Right atrium auricular region (tissue), 2 donors: ENCODE measurements at regions not wholly inside any gene's neighbourhood (a gene's known extent, or its start where the extent isn't known, plus 50 kb on each side); places are given as distances from the start of the nearest gene placed in this dataset.

Experiments
- DNase-seq: peaks from one replicate; pipeline ENCODE4 v3.0.0-alpha.2; 2019; ENCODE audit warnings: low spot score
- H3K27ac ChIP-seq, 2 donors: fragments of 200-600 bp; sonication (generic); 1 replicate in 1 of 2; 2 replicates in 1 of 2; pipeline ENCODE4 v1.5.1; 2016 to 2019
- H3K27me3 ChIP-seq, 2 donors: fragments of 200-600 bp; sonication (generic); one replicate each; pipeline versions ENCODE4 v1.5.1 to v1.6.0; 2017 to 2019
- H3K36me3 ChIP-seq: fragments of 200-600 bp; sonication (generic); one replicate; pipeline ENCODE4 v1.5.1; 2016
- H3K4me1 ChIP-seq, 2 donors: fragments of 200-600 bp; sonication (generic); one replicate each; pipeline versions ENCODE4 v1.5.1 to v1.6.0; 2017 to 2019
- H3K4me3 ChIP-seq, 2 donors: fragments of 200-600 bp; sonication (generic); 1 replicate in 1 of 2; 2 replicates in 1 of 2; pipeline ENCODE4 v1.5.1; 2017 to 2019; ENCODE audit warnings: mild to moderate bottlenecking in 1 of 2, moderate library complexity in 1 of 2
- H3K9me3 ChIP-seq, 2 donors: fragments of 200-600 bp; sonication (generic); one replicate each; pipeline ENCODE4 v1.5.1; 2019
- TF ChIP-seq, protein P1 (sequence below), 2 donors: fragments of 200-600 bp; sonication (generic); IDR thresholded peaks; one replicate each; pipeline ENCODE4 v1.5.1; 2019; ENCODE audit warnings: antibody characterized with exemption in 2 of 2

DNA sequence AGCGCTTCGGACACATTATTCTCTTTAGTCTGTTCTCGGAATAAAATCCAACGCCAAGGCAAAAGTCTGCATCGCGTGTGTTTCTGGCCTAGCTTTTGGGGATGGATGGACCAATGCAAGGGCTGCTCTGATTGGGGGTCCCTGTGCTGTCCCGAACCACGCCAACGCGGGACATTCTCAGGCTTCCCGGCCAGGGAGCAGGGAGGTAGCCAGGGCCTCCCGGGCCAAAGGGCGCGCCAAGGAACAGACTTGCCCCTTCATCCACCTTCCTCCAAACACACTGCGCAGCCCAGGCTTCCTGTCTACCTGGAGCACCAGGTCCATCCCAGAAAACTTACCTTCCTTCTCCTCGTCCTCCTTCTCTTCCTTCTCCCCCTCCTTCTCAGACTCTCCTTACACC, 113.0 kb upstream of the SELENOP start:
- H3K27me3 ChIP-seq: no peaks in the 10 kb centered on the region
- H3K9me3 ChIP-seq: no peaks in the 10 kb centered on the region
- no peaks in the 10 kb centered on the region for H3K36me3 ChIP-seq
- no peak overlapping the region for H3K4me3 ChIP-seq
- H3K27ac ChIP-seq: no peak overlapping the region
- TF ChIP-seq, protein P1, sequence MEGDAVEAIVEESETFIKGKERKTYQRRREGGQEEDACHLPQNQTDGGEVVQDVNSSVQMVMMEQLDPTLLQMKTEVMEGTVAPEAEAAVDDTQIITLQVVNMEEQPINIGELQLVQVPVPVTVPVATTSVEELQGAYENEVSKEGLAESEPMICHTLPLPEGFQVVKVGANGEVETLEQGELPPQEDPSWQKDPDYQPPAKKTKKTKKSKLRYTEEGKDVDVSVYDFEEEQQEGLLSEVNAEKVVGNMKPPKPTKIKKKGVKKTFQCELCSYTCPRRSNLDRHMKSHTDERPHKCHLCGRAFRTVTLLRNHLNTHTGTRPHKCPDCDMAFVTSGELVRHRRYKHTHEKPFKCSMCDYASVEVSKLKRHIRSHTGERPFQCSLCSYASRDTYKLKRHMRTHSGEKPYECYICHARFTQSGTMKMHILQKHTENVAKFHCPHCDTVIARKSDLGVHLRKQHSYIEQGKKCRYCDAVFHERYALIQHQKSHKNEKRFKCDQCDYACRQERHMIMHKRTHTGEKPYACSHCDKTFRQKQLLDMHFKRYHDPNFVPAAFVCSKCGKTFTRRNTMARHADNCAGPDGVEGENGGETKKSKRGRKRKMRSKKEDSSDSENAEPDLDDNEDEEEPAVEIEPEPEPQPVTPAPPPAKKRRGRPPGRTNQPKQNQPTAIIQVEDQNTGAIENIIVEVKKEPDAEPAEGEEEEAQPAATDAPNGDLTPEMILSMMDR (IDR thresholded peaks at IDR 0.05): no peak
- DNase-seq: no peak
- H3K4me1 ChIP-seq: no peaks in the 10 kb centered on the region

DNA sequence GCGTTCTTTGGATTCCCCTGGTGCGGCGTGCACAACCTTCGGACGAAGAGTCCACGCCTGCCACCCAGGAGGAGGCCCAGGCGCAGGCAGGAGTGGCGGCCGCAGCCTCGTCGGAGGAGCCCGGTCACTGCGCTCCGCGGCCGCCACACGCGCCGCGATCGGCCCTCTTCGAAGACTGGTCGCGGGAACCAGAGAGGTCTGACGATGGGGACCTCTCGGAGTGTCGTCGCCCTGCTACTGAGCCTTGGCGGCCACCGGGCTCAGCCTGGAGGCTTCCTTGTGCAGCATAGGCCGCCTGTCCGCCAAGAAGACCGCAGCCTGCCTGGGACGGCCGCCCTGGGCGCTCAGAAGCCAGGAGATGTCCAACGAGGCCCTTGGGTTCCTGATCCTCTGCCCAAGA, 112.5 kb upstream of the SELENOP start:
- no peak for DNase-seq
- Histone ChIP-seq H3K9me3 (no peaks in the 10 kb centered on the region), H3K4me1 (no peaks in the 10 kb centered on the region), H3K27me3 (no peaks in the 10 kb centered on the region), H3K36me3 (no peaks in the 10 kb centered on the region), H3K27ac (no peak overlapping the region), H3K4me3 (no peak overlapping the region)
- TF ChIP-seq, protein P1 (IDR thresholded peaks at IDR 0.05): no peak

DNA sequence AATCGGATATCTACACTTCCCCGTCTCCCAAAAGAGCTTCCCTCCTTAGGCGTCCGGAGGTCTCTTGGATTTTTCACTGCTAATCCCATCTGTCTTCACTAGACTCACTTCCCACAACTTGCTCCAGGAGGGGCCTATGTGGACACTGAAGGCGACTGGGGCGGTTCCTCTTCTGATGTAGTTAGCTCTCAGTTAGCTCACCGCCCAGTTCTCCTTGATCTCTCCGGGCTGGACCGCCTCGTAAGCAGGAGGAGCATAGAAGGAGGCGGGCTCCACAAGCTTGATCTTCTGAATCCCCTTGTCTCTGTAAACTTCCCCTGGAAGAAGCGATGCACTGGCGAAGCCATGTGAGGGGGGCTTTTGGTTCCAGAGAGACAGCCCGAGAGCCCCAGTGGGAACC, 112.0 kb upstream of the SELENOP start:
- DNase-seq: no peak
- Histone ChIP-seq H3K36me3 (no peaks in the 10 kb centered on the region), H3K4me3 (no peak overlapping the region), H3K27me3 (no peaks in the 10 kb centered on the region), H3K9me3 (no peaks in the 10 kb centered on the region), H3K27ac (no peak overlapping the region), H3K4me1 (no peaks in the 10 kb centered on the region)
- TF ChIP-seq, protein P1 (IDR thresholded peaks at IDR 0.05): no peak

DNA sequence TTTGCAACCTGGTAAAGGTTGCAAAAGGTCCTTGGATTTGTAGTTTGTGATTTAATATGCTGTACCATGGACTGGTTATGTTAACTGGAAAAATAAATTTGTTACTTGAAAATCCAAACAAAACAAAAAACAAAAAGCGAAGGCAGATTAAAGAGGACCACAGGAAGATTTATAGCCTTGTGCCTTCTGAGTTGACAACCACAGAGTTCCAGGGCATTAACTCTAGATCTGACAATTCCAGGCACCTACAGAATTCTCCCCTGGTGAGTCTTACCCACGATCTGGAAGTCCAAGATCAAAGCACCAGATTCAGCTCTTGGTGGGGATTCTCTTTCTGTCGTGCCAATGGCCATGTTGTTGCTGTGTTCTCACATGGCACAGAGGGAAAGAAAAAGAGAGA, 107.9 kb upstream of the SELENOP start:
- no peak for DNase-seq
- H3K4me3 ChIP-seq: no peak overlapping the region
- H3K9me3 ChIP-seq: no peaks in the 10 kb centered on the region
- no peak overlapping the region for H3K27ac ChIP-seq
- no peaks in the 10 kb centered on the region for H3K4me1 ChIP-seq
- H3K36me3 ChIP-seq: no peaks in the 10 kb centered on the region
- TF ChIP-seq, protein P1 (IDR thresholded peaks at IDR 0.05): no peak
- H3K27me3 ChIP-seq: no peaks in the 10 kb centered on the region

DNA sequence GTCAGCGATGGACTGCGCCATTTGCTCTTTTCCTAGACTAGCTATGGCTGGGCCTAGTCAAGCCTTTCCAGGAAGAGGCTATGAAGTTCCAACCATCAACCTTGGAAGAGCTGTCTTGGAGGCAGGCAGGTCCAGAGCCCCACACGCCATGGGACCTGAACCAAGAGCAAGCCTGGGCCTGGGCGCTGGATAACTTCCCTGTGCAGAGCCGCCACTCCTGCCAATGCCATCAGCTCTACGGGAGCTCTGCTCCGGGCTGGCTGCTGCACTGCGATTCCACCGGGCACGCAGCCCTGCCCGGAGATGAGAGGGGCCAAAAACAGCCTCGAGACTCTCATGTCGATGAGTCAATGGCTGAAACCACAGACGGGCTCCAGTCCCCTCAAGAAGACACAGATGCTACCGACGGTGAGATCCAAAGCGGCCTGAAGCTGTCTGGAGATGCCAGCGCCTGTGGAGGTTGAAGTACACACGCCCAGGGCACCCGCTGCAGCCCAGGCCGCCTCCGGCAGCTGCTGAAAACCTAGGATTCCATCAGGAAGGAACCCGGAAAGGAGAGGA, 103.7 kb upstream of the SELENOP start:
- Histone ChIP-seq H3K4me3 (no peak overlapping the region), H3K9me3 (no peaks in the 10 kb centered on the region), H3K27ac (no peak overlapping the region), H3K36me3 (no peaks in the 10 kb centered on the region), H3K4me1 (no peaks in the 10 kb centered on the region), H3K27me3 (no peaks in the 10 kb centered on the region)
- no peak for DNase-seq
- TF ChIP-seq, protein P1 (IDR thresholded peaks at IDR 0.05): no peak

DNA sequence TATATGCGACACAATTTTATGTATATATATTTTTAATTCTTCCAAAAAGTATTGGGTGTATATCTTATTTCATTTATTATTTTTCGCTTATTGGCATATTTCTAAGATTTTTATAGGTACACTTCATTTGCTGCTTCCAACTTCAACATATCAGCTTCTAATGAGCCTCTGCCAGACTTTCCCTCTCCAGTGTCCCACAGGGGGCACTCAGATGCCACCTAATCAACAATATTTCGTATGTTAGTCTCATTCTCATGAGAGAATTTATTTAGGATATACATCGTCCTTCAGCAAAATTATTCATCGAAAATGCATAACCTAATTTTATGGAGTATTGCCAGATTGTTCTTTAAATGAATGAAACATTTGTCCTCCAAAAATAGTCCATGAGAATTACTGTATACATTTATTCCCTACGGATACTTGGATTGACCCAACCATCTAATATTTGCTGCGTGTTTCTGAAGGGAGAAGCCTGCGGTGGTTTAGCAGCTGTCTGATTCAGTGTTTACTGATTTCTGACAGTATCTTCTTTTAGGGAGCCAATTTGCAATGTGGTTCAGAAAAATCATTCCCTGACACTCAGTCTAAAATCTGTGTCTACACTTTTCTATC, 100.6 kb upstream of the SELENOP start:
- TF ChIP-seq, protein P1 (IDR thresholded peaks at IDR 0.05): peak in 1 of 2 donors; percentile 51
- H3K4me1 ChIP-seq: peaks cover 0 to 6% of the 10 kb centered on the region in 2 donors
- no peaks in the 10 kb centered on the region for H3K36me3 ChIP-seq
- no peaks in the 10 kb centered on the region for H3K9me3 ChIP-seq
- H3K27me3 ChIP-seq: peaks cover 0 to 5% of the 10 kb centered on the region in 2 donors
- no peak overlapping the region for H3K27ac ChIP-seq
- no peak for DNase-seq
- no peak overlapping the region for H3K4me3 ChIP-seq
